HEK293 (cell line): ENCODE measurements at regions not wholly inside any gene's neighbourhood (a gene's known extent, or its start where the extent isn't known, plus 50 kb on each side); places are given as distances from the start of the nearest gene placed in this dataset.

Experiments used
- CTCF ChIP-seq: fragments of 450-650 bp; formaldehyde crosslinking; IDR thresholded peaks from 2 replicates; pipeline ENCODE4 v1.5.1; 2016; ENCODE audit warnings: missing biosample characterization, missing genetic modification characterization
- KLF1 ChIP-seq: fragments of 450-650 bp; formaldehyde crosslinking; IDR thresholded peaks from 2 replicates; pipeline ENCODE4 v1.5.1; 2016; ENCODE audit warnings: missing biosample characterization, missing genetic modification characterization
- KLF17 ChIP-seq: fragments of 450-650 bp; formaldehyde crosslinking; IDR thresholded peaks from 2 replicates; pipeline ENCODE4 v1.5.1; 2016; ENCODE audit warnings: missing biosample characterization, missing genetic modification characterization
- ZBTB1 ChIP-seq: fragments of 450-650 bp; formaldehyde crosslinking; IDR thresholded peaks from 2 replicates; pipeline ENCODE4 v1.5.1; 2016; ENCODE audit warnings: missing biosample characterization, missing genetic modification characterization
- ZNF416 ChIP-seq: fragments of 450-650 bp; formaldehyde crosslinking; IDR thresholded peaks from 2 replicates; pipeline ENCODE4 v1.5.1; 2016; ENCODE audit warnings: missing biosample characterization, missing genetic modification characterization
- ZNF830 ChIP-seq: fragments of 450-650 bp; IDR thresholded peaks from 2 replicates; pipeline ENCODE4 v1.5.0; 2018; ENCODE audit warnings: missing biosample characterization, missing genetic modification characterization, low read depth, mild to moderate bottlenecking, moderate library complexity

GRCh38 chr1:14371771-14372497, 226.6 kb upstream of the KAZN start:
- TF ChIP-seq CTCF (tag by site-specific recombination) (no peak), ZBTB1 (tag by site-specific recombination) (no peak), ZNF416 (tag by site-specific recombination) (no peak), ZNF830 (tag by site-specific recombination) (no peak), KLF1 (no peak), KLF17 (tag by site-specific recombination) (no peak)
